Natural killer cell (primary cell): ENCODE measurements at regions not wholly inside any gene's neighbourhood (a gene's known extent, or its start where the extent isn't known, plus 50 kb on each side); places are given as distances from the start of the nearest gene placed in this dataset.

Source experiments
- ATAC-seq, 3 donors: fragments of 150-1000 bp in 2 of 3; fragments of 200-7000 bp in 1 of 3; cut with Tn5 transposase; 1 replicate in 1 of 3; 2 replicates in 2 of 3; pipeline ENCODE4 v1.10.0; 2021; ENCODE audit warnings: mild to moderate bottlenecking in 2 of 3, moderate library complexity in 2 of 3
- DNase-seq, 2 donors: peaks; one replicate each; pipeline versions ENCODE4 v3.0.0 to v3.0.0-alpha.2; 2013 to 2021; ENCODE audit warnings: mixed read lengths in 1 of 2
- H3K27ac ChIP-seq: one replicate; pipeline ENCODE4 v1.5.1; 2013; ENCODE audit warnings: mild to moderate bottlenecking, low read length
- H3K27me3 ChIP-seq: one replicate; pipeline ENCODE4 v1.6.1; 2013; ENCODE audit warnings: low read length; ENCODE audit not compliant: control insufficient read depth, insufficient read depth
- H3K36me3 ChIP-seq: one replicate; pipeline ENCODE4 v1.6.1; 2013; ENCODE audit warnings: low read length; ENCODE audit not compliant: control insufficient read depth, insufficient read depth
- H3K4me1 ChIP-seq: one replicate; pipeline ENCODE4 v1.6.1; 2013; ENCODE audit warnings: low read length; ENCODE audit not compliant: control insufficient read depth, insufficient read depth
- H3K4me3 ChIP-seq: one replicate; pipeline ENCODE4 v1.5.1; 2013; ENCODE audit warnings: low read length
- H3K9me3 ChIP-seq: one replicate; pipeline ENCODE4 v1.6.1; 2013; ENCODE audit warnings: low read length; ENCODE audit not compliant: control insufficient read depth, insufficient read depth
- H3K27ac Mint-ChIP-seq, 2 donors: one replicate each; pipeline ENCODE4 v1.8.0; 2022; ENCODE audit warnings: mild to moderate bottlenecking in 2 of 2, mixed read lengths in 2 of 2, moderate library complexity in 1 of 2
- H3K27me3 Mint-ChIP-seq, 2 donors: one replicate each; pipeline ENCODE4 v1.8.0; 2022; ENCODE audit warnings: low read depth in 2 of 2, mixed read lengths in 2 of 2
- H3K36me3 Mint-ChIP-seq: one replicate; pipeline ENCODE4 v1.8.0; 2022; ENCODE audit warnings: mixed read lengths
- H3K4me1 Mint-ChIP-seq, 2 donors: one replicate each; pipeline ENCODE4 v1.8.0; 2022; ENCODE audit warnings: mixed read lengths in 2 of 2
- H3K4me3 Mint-ChIP-seq: one replicate; pipeline ENCODE4 v1.8.0; 2022; ENCODE audit warnings: mild to moderate bottlenecking, moderate library complexity, mixed read lengths
- H3K9me3 Mint-ChIP-seq, 2 donors: one replicate each; pipeline ENCODE4 v1.8.0; 2022; ENCODE audit warnings: mixed read lengths in 2 of 2
- CTCF ChIP-seq: fragments of 200-600 bp; IDR thresholded peaks from one replicate; pipeline ENCODE4 v1.8.0; 2022; ENCODE audit warnings: antibody characterized with exemption
- WGBS: methylation state at CpG from one replicate; pipeline ENCODE4 v1.1.7; 2013; ENCODE audit warnings: missing lambda C conversion rate; ENCODE audit not compliant: insufficient coverage; 5-methylcytosine and 5-hydroxymethylcytosine counted together
- intact Hi-C: fragments of 100-400 bp; cut with micrococcal nuclease; formaldehyde crosslinking; loops from one replicate; pipeline ENCODE4 v1.14.2; 2022

- intact Hi-C loops, result no loop called here
- no peak for DNase-seq
- Mint-ChIP-seq H3K9me3 (no peaks in the 10 kb centered on the region), H3K4me1 (peaks cover 5 to 6% of the 10 kb centered on the region in 2 donors), H3K4me3 (no peak overlapping the region), H3K27ac (no peak overlapping the region), H3K27me3 (peaks cover 0 to 6% of the 10 kb centered on the region in 2 donors), H3K36me3 (no peaks in the 10 kb centered on the region)
- H3K27me3 ChIP-seq, result no peaks in the 10 kb centered on the region
- peak in 1 of 3 donors; percentile 67 for ATAC-seq
- no peak overlapping the region for H3K4me3 ChIP-seq
- TF ChIP-seq CTCF, result no peak
- H3K9me3 ChIP-seq, result no peaks in the 10 kb centered on the region
- no peak overlapping the region for H3K27ac ChIP-seq
- no peaks in the 10 kb centered on the region for H3K4me1 ChIP-seq
- no peaks in the 10 kb centered on the region for H3K36me3 ChIP-seq
- 81% methylated on average over 2 of the region's 3 CpGs for WGBS
Observed at GRCh38 chr14:89648510-89648909, 231.5 kb upstream of the FOXN3 start.

DNA sequence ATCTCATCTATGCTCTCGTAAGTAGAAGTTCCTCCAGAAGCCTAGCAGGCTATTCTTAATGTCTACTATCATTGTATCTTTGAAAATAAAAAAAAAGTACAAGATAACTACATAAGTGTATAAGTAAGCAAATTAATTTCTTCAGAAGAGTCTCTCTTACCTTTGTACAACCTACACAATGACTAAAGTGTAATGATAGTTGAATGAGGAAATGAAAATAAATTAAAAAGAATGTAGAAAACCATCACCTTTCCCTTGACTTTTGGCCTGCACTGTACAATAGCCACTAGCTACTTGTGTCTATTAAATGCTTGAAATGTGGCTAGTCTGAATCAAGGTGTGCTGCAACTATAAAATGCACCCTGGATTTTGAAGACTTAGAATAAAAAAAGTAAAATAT lies 229.9 kb upstream of the FOXN3 start:
- no peak overlapping the region for H3K4me3 ChIP-seq
- H3K4me3 Mint-ChIP-seq, result no peak overlapping the region
- intact Hi-C loops, result no loop called here
- peaks cover 0 to 6% of the 10 kb centered on the region in 2 donors for H3K27me3 Mint-ChIP-seq
- H3K4me1 ChIP-seq, result no peaks in the 10 kb centered on the region
- 100% methylated on average over 1 of the region's 1 CpG for WGBS
- H3K9me3 Mint-ChIP-seq, result no peaks in the 10 kb centered on the region
- H3K27ac ChIP-seq, result no peak overlapping the region
- H3K27me3 ChIP-seq, result no peaks in the 10 kb centered on the region
- H3K4me1 Mint-ChIP-seq, result peaks cover 5 to 6% of the 10 kb centered on the region in 2 donors
- ATAC-seq, result no peak
- no peak for DNase-seq
- H3K36me3 Mint-ChIP-seq, result no peaks in the 10 kb centered on the region
- H3K9me3 ChIP-seq, result no peaks in the 10 kb centered on the region
- H3K27ac Mint-ChIP-seq, result no peak overlapping the region
- H3K36me3 ChIP-seq, result no peaks in the 10 kb centered on the region
- no peak for TF ChIP-seq CTCF

- Mint-ChIP-seq H3K27me3 (peaks cover 0 to 4% of the 10 kb centered on the region in 2 donors), H3K27ac (no peak overlapping the region), H3K4me3 (no peak overlapping the region), H3K36me3 (no peaks in the 10 kb centered on the region), H3K9me3 (no peaks in the 10 kb centered on the region), H3K4me1 (peaks cover 9 to 17% of the 10 kb centered on the region in 2 donors)
- ATAC-seq, result no peak
- Histone ChIP-seq H3K4me3 (no peak overlapping the region), H3K27me3 (no peaks in the 10 kb centered on the region), H3K4me1 (no peaks in the 10 kb centered on the region), H3K36me3 (no peaks in the 10 kb centered on the region), H3K27ac (no peak overlapping the region), H3K9me3 (no peaks in the 10 kb centered on the region)
- intact Hi-C loops, result no loop called here
- WGBS, result 96% methylated on average over 4 of the region's 4 CpGs
- TF ChIP-seq CTCF, result no peak
- no peak for DNase-seq
Observed at GRCh38 chr14:89644641-89645040, 227.6 kb upstream of the FOXN3 start.

DNA sequence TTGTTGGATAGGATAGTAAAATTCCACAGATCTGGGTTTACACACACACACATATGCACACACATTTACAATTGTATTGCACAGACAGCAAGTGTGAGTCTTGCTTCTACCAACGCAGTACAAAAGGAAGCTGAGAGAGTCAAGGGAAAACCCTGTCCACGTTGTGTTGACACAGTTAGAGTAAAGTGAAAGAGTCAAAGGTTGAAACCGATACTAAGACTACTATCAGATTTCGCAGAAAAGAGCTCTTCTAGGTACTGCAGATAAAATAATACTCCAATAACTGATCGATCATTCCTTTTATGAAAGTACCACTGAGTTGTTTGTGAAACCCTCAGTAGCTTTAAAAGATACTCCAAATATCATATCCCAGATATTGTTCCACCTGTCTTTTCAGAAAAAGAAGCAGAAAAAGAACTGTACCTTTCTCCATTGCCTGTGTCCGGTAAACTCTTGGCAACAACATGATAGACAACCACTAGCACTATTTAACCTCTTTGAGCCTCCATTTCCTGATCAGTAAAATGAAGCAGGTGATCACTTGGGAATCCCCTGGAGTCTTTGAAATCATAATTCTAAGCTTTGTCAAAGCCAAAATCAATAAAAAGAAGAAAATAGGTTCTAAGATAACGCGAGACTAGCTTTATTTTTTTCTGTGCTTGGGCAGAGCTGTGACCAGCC lies 224.6 kb upstream of the FOXN3 start:
- intact Hi-C loops, result no loop called here
- H3K9me3 ChIP-seq, result no peaks in the 10 kb centered on the region
- Mint-ChIP-seq H3K9me3 (peaks cover 0 to 2% of the 10 kb centered on the region in 2 donors), H3K27me3 (no peaks in the 10 kb centered on the region), H3K36me3 (no peaks in the 10 kb centered on the region), H3K27ac (peak overlapping the region; percentile 70 to 81), H3K4me3 (peak overlapping the region; percentile 43), H3K4me1 (peaks cover 7 to 21% of the 10 kb centered on the region in 2 donors)
- no peaks in the 10 kb centered on the region for H3K36me3 ChIP-seq
- H3K27ac ChIP-seq, result peak overlapping the region; percentile 2
- DNase-seq (peak in 1 of 2 donors; percentile 72), ATAC-seq (peak; percentile 81 to 92 (median 84))
- H3K4me1 ChIP-seq, result no peaks in the 10 kb centered on the region
- 38% methylated on average over 8 of the region's 8 CpGs for WGBS
- no peaks in the 10 kb centered on the region for H3K27me3 ChIP-seq
- no peak for TF ChIP-seq CTCF
- H3K4me3 ChIP-seq, result no peak overlapping the region
